ENCODE measurements at regions not wholly inside any gene's neighbourhood (a gene's known extent, or its start where the extent isn't known, plus 50 kb on each side); places are given as distances from the start of the nearest gene placed in this dataset.

- Histone ChIP-seq H3K4me1 (ENCODE audit: control insufficient read depth in 2 of 3, insufficient read depth in 2 of 3, low read depth in 1 of 3, low read length in 3 of 3) (peaks cover 0 to 3% (median 0%) of the 10 kb centered on the region in 3 donors), H3K9me3 (ENCODE audit: control insufficient read depth in 2 of 3, insufficient read depth in 1 of 3, low read length in 3 of 3) (no peaks in the 10 kb centered on the region), H3K4me3 (ENCODE audit: low read length in 3 of 3) (no peak overlapping the region), H3K36me3 (ENCODE audit: control insufficient read depth in 2 of 3, insufficient read depth in 3 of 3, low read length in 3 of 3) (peaks cover 0 to 5% (median 3%) of the 10 kb centered on the region in 3 donors), H3K27ac (ENCODE audit: low read depth in 2 of 2, low read length in 2 of 2) (no peak overlapping the region), H3K27me3 (ENCODE audit: control insufficient read depth, insufficient read depth, low read length) (no peaks in the 10 kb centered on the region), H3K9ac (ENCODE audit: low read length in 3 of 3) (no peak overlapping the region)
- FAIRE-seq (no peak), DNase-seq (no peak)
- intact Hi-C loops (cut with DNase I): no loop called here
- TF ChIP-seq CTCF (IDR thresholded peaks at IDR 0.05; ENCODE audit: borderline replicate concordance, extremely low read depth, insufficient read depth): no peak
Observed at GRCh38 chr7:66537380-66537779, 91.3 kb upstream of the KCTD7 start.

- DNase-seq (no peak), FAIRE-seq (no peak)
- no peaks in the 10 kb centered on the region for H3K9me3 ChIP-seq (ENCODE audit: control insufficient read depth in 2 of 3, insufficient read depth in 1 of 3, low read length in 3 of 3)
- TF ChIP-seq CTCF (IDR thresholded peaks at IDR 0.05; ENCODE audit: borderline replicate concordance, extremely low read depth, insufficient read depth): no peak
- H3K36me3 ChIP-seq (ENCODE audit: control insufficient read depth in 2 of 3, insufficient read depth in 3 of 3, low read length in 3 of 3): peaks cover 0 to 5% (median 3%) of the 10 kb centered on the region in 3 donors
- H3K4me3 ChIP-seq (ENCODE audit: low read length in 3 of 3): no peak overlapping the region
- peaks cover 0 to 3% (median 0%) of the 10 kb centered on the region in 3 donors for H3K4me1 ChIP-seq (ENCODE audit: control insufficient read depth in 2 of 3, insufficient read depth in 2 of 3, low read depth in 1 of 3, low read length in 3 of 3)
- intact Hi-C loops (cut with DNase I): no loop called here
- H3K27me3 ChIP-seq (ENCODE audit: control insufficient read depth, insufficient read depth, low read length): no peaks in the 10 kb centered on the region
- H3K27ac ChIP-seq (ENCODE audit: low read depth in 2 of 2, low read length in 2 of 2): no peak overlapping the region
- H3K9ac ChIP-seq (ENCODE audit: low read length in 3 of 3): no peak overlapping the region
Observed at GRCh38 chr7:66537876-66538275, 90.8 kb upstream of the KCTD7 start.

GRCh38 chr7:66539264-66539623 is 89.4 kb upstream of the KCTD7 start:
- DNase-seq: no peak
- Histone ChIP-seq H3K9me3 (ENCODE audit: control insufficient read depth in 2 of 3, insufficient read depth in 1 of 3, low read length in 3 of 3) (no peaks in the 10 kb centered on the region), H3K27ac (ENCODE audit: low read depth in 2 of 2, low read length in 2 of 2) (no peak overlapping the region), H3K9ac (ENCODE audit: low read length in 3 of 3) (no peak overlapping the region), H3K36me3 (ENCODE audit: control insufficient read depth in 2 of 3, insufficient read depth in 3 of 3, low read length in 3 of 3) (peaks cover 0 to 5% (median 3%) of the 10 kb centered on the region in 3 donors), H3K4me3 (ENCODE audit: low read length in 3 of 3) (no peak overlapping the region), H3K27me3 (ENCODE audit: control insufficient read depth, insufficient read depth, low read length) (no peaks in the 10 kb centered on the region), H3K4me1 (ENCODE audit: control insufficient read depth in 2 of 3, insufficient read depth in 2 of 3, low read depth in 1 of 3, low read length in 3 of 3) (peaks cover 0 to 3% (median 0%) of the 10 kb centered on the region in 3 donors)
- intact Hi-C loops (cut with DNase I): no loop called here
- FAIRE-seq: no peak
- no peak for TF ChIP-seq CTCF (IDR thresholded peaks at IDR 0.05; ENCODE audit: borderline replicate concordance, extremely low read depth, insufficient read depth)

- Histone ChIP-seq H3K36me3 (ENCODE audit: control insufficient read depth in 2 of 3, insufficient read depth in 3 of 3, low read length in 3 of 3) (peaks cover 0 to 5% (median 3%) of the 10 kb centered on the region in 3 donors), H3K4me1 (ENCODE audit: control insufficient read depth in 2 of 3, insufficient read depth in 2 of 3, low read depth in 1 of 3, low read length in 3 of 3) (peaks cover 0 to 3% (median 0%) of the 10 kb centered on the region in 3 donors), H3K9me3 (ENCODE audit: control insufficient read depth in 2 of 3, insufficient read depth in 1 of 3, low read length in 3 of 3) (no peaks in the 10 kb centered on the region), H3K27me3 (ENCODE audit: control insufficient read depth, insufficient read depth, low read length) (no peaks in the 10 kb centered on the region), H3K27ac (ENCODE audit: low read depth in 2 of 2, low read length in 2 of 2) (no peak overlapping the region), H3K4me3 (ENCODE audit: low read length in 3 of 3) (no peak overlapping the region), H3K9ac (ENCODE audit: low read length in 3 of 3) (no peak overlapping the region)
- FAIRE-seq: no peak
- no peak for TF ChIP-seq CTCF (IDR thresholded peaks at IDR 0.05; ENCODE audit: borderline replicate concordance, extremely low read depth, insufficient read depth)
- intact Hi-C loops (cut with DNase I): no loop called here
- no peak for DNase-seq
Observed at GRCh38 chr7:66539902-66540375, 88.7 kb upstream of the KCTD7 start.

All from kidney (tissue), 13 donors.